Prostate gland (tissue), 2 donors: ENCODE measurements at regions not wholly inside any gene's neighbourhood (a gene's known extent, or its start where the extent isn't known, plus 50 kb on each side); places are given as distances from the start of the nearest gene placed in this dataset.

Experiments
- POLR2A ChIP-seq: fragments of 450-650 bp; IDR thresholded peaks from one replicate; pipeline ENCODE4 v1.6.1; 2016; ENCODE audit warnings: antibody characterized with exemption, mild to moderate bottlenecking
- POLR2AphosphoS5 ChIP-seq: sonication (generic); formaldehyde crosslinking; IDR thresholded peaks from one replicate; pipeline ENCODE4 v1.6.1; 2017; ENCODE audit warnings: antibody characterized with exemption
- TF ChIP-seq, protein P1 (sequence below), 4 experiments: fragments of 200-600 bp in 2 of 4; fragments of 450-650 bp in 2 of 4; sonication (generic) in 2 of 4; IDR thresholded peaks; 1 replicate in 3 of 4; 2 replicates in 1 of 4; pipeline ENCODE4 v1.5.1; 2016 to 2019; ENCODE audit warnings: antibody characterized with exemption in 4 of 4, mild to moderate bottlenecking in 2 of 4, moderate library complexity in 2 of 4

DNA sequence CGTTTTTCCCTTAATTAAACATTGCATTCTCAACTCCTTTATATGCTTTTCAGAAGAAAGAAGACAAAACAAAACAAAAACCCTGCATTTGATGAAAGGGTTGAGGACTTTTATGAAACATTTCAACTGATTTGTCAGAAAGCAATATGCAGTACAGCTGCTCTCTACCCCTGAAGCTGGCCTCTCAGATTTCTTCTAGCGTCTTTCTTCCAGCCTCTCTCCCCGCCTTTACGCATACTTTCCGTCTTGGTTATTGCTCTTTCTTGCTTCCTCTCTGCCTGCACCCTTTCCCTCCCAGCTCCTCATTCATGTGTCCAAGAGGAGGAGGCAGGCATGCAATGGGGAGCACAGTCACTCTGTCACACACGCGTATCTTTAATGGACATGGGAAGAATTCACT is 91.0 kb upstream of the COL1A2 start:
- TF ChIP-seq, protein P1, sequence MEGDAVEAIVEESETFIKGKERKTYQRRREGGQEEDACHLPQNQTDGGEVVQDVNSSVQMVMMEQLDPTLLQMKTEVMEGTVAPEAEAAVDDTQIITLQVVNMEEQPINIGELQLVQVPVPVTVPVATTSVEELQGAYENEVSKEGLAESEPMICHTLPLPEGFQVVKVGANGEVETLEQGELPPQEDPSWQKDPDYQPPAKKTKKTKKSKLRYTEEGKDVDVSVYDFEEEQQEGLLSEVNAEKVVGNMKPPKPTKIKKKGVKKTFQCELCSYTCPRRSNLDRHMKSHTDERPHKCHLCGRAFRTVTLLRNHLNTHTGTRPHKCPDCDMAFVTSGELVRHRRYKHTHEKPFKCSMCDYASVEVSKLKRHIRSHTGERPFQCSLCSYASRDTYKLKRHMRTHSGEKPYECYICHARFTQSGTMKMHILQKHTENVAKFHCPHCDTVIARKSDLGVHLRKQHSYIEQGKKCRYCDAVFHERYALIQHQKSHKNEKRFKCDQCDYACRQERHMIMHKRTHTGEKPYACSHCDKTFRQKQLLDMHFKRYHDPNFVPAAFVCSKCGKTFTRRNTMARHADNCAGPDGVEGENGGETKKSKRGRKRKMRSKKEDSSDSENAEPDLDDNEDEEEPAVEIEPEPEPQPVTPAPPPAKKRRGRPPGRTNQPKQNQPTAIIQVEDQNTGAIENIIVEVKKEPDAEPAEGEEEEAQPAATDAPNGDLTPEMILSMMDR (IDR thresholded peaks at IDR 0.05): no peak
- TF ChIP-seq POLR2A: no peak
- no peak for TF ChIP-seq POLR2AphosphoS5
